ENCODE measurements at regions not wholly inside any gene's neighbourhood (a gene's known extent, or its start where the extent isn't known, plus 50 kb on each side); places are given as distances from the start of the nearest gene placed in this dataset.
A peak's percentile ranks its signal among the peaks of the same experiment; 100 is the strongest.

GRCh38 chr5:107284822-107285525, 385.8 kb downstream of the EFNA5 start:
- H3K4me3 ChIP-seq (ENCODE audit: low read depth, low read length, poor library complexity, severe bottlenecking): no peak overlapping the region
- intact Hi-C loops (cut with micrococcal nuclease; ENCODE audit: unreplicated experiment): no loop called here
- no peaks in the 10 kb centered on the region for H3K4me1 ChIP-seq (ENCODE audit: insufficient read depth, low read length, poor library complexity, severe bottlenecking)
- TF ChIP-seq CTCF (conservative IDR thresholded peaks at IDR 0.05; ENCODE audit: low read depth, low read length) (no peak), EZH2 (IDR thresholded peaks at IDR 0.05; ENCODE audit: borderline replicate concordance, low read depth, low read length, poor library complexity, severe bottlenecking) (no peak)
- BruUV-seq (replicated peaks): no TSS peak
- CTCF ChIA-PET: no interaction called here
- H3K27me3 ChIP-seq (replicated peaks; ENCODE audit: insufficient read depth, low read depth, low read length, poor library complexity): no peaks in the 10 kb centered on the region
- no peak for DNase-seq (ENCODE audit: low spot score)
- POLR2A ChIA-PET (ENCODE audit: low non-redundant PET): no interaction called here
- no peaks in the 10 kb centered on the region for H3K36me3 ChIP-seq (ENCODE audit: insufficient read depth, low read length, poor library complexity, severe bottlenecking)
- no peak overlapping the region for H3K27ac ChIP-seq (ENCODE audit: low read depth, low read length, poor library complexity, severe bottlenecking)
- H3K9me3 ChIP-seq (ENCODE audit: low read depth, low read length, poor library complexity, severe bottlenecking): no peaks in the 10 kb centered on the region

- H3K27me3 ChIP-seq (replicated peaks; ENCODE audit: insufficient read depth, low read depth, low read length, poor library complexity): no peaks in the 10 kb centered on the region
- BruUV-seq (replicated peaks): no TSS peak
- CTCF ChIA-PET: no interaction called here
- POLR2A ChIA-PET (ENCODE audit: low non-redundant PET): interaction anchor here (0.7 kb wide), 1 partner anchor 101 kb away, joined by 10 read pairs; no protein-coding TSS in a partner anchor
- no peaks in the 10 kb centered on the region for H3K36me3 ChIP-seq (ENCODE audit: insufficient read depth, low read length, poor library complexity, severe bottlenecking)
- H3K9me3 ChIP-seq (ENCODE audit: low read depth, low read length, poor library complexity, severe bottlenecking): no peaks in the 10 kb centered on the region
- TF ChIP-seq CTCF (conservative IDR thresholded peaks at IDR 0.05; ENCODE audit: low read depth, low read length): no peak
- no peak for TF ChIP-seq EZH2 (IDR thresholded peaks at IDR 0.05; ENCODE audit: borderline replicate concordance, low read depth, low read length, poor library complexity, severe bottlenecking)
- no peaks in the 10 kb centered on the region for H3K4me1 ChIP-seq (ENCODE audit: insufficient read depth, low read length, poor library complexity, severe bottlenecking)
- intact Hi-C loops (cut with micrococcal nuclease; ENCODE audit: unreplicated experiment): no loop called here
- H3K27ac ChIP-seq (ENCODE audit: low read depth, low read length, poor library complexity, severe bottlenecking): no peak overlapping the region
- DNase-seq (ENCODE audit: low spot score): peak; percentile 3
- no peak overlapping the region for H3K4me3 ChIP-seq (ENCODE audit: low read depth, low read length, poor library complexity, severe bottlenecking)
Observed at GRCh38 chr5:107282061-107282460, 388.7 kb downstream of the EFNA5 start.

- no TSS peak for BruUV-seq (replicated peaks)
- DNase-seq (ENCODE audit: low spot score): no peak
- Histone ChIP-seq H3K4me3 (ENCODE audit: low read depth, low read length, poor library complexity, severe bottlenecking) (no peak overlapping the region), H3K9me3 (ENCODE audit: low read depth, low read length, poor library complexity, severe bottlenecking) (no peaks in the 10 kb centered on the region), H3K36me3 (ENCODE audit: insufficient read depth, low read length, poor library complexity, severe bottlenecking) (no peaks in the 10 kb centered on the region), H3K4me1 (ENCODE audit: insufficient read depth, low read length, poor library complexity, severe bottlenecking) (no peaks in the 10 kb centered on the region), H3K27ac (ENCODE audit: low read depth, low read length, poor library complexity, severe bottlenecking) (no peak overlapping the region), H3K27me3 (replicated peaks; ENCODE audit: insufficient read depth, low read depth, low read length, poor library complexity) (no peaks in the 10 kb centered on the region)
- POLR2A ChIA-PET (ENCODE audit: low non-redundant PET): no interaction called here
- CTCF ChIA-PET: no interaction called here
- intact Hi-C loops (cut with micrococcal nuclease; ENCODE audit: unreplicated experiment): no loop called here
- no peak for TF ChIP-seq EZH2 (IDR thresholded peaks at IDR 0.05; ENCODE audit: borderline replicate concordance, low read depth, low read length, poor library complexity, severe bottlenecking)
- TF ChIP-seq CTCF (conservative IDR thresholded peaks at IDR 0.05; ENCODE audit: low read depth, low read length): no peak
Observed at GRCh38 chr5:107278774-107279173, 392.0 kb downstream of the EFNA5 start.

Measured in A673 (cell line).